Body of pancreas (tissue), 4 donors: ENCODE measurements at regions not wholly inside any gene's neighbourhood (a gene's known extent, or its start where the extent isn't known, plus 50 kb on each side); places are given as distances from the start of the nearest gene placed in this dataset.

Source experiments
- ATAC-seq: fragments of 150-250 bp; one replicate; pipeline ENCODE4 v1.9.1; 2016
- DNase-seq, 4 donors: peaks; one replicate each; pipeline ENCODE4 v3.0.0-alpha.2; 2019
- H3K27ac ChIP-seq, 4 donors: fragments of 200-600 bp; sonication (generic); 1 replicate in 3 of 4; 2 replicates in 1 of 4; pipeline versions ENCODE4 v1.5.1 to v1.6.1; 2016 to 2019; ENCODE audit warnings: mild to moderate bottlenecking in 1 of 4, mixed read lengths in 1 of 4, moderate library complexity in 1 of 4
- H3K27me3 ChIP-seq, 2 donors: fragments of 200-600 bp; sonication (generic); one replicate each; pipeline ENCODE4 v1.6.0; 2016; ENCODE audit warnings: mild to moderate bottlenecking in 1 of 2
- H3K36me3 ChIP-seq, 2 donors: fragments of 200-600 bp; sonication (generic); replicated peaks in 1 of 2; 2 replicates each; pipeline ENCODE4 v1.5.1; 2016; ENCODE audit warnings: low read depth in 2 of 2; ENCODE audit not compliant: insufficient read depth in 1 of 2
- H3K4me1 ChIP-seq: fragments of 200-600 bp; sonication (generic); one replicate; pipeline ENCODE4 v1.6.0; 2016
- H3K4me3 ChIP-seq, 2 donors: fragments of 200-600 bp; sonication (generic); 1 replicate in 1 of 2; 2 replicates in 1 of 2; pipeline ENCODE4 v1.5.1; 2016 to 2019
- H3K9me3 ChIP-seq, 3 donors: fragments of 200-600 bp; sonication (generic); 1 replicate in 2 of 3; 2 replicates in 1 of 3; pipeline ENCODE4 v1.5.1; 2016
- POLR2A ChIP-seq, 3 donors: fragments of 450-650 bp; IDR thresholded peaks; one replicate each; pipeline ENCODE4 v1.6.1; 2016; ENCODE audit warnings: antibody characterized with exemption in 3 of 3, mild to moderate bottlenecking in 2 of 3
- WGBS, 2 donors: methylation state at CpG; one replicate each; pipeline ENCODE4 v1.1.5; 2017; 5-methylcytosine and 5-hydroxymethylcytosine counted together
- intact Hi-C: fragments of 100-400 bp; cut with DNase I; formaldehyde crosslinking; loops from one replicate; pipeline ENCODE4 v1.15.1; 2023
- TF ChIP-seq, protein P1 (sequence below), 7 experiments: fragments of 450-650 bp in 4 of 7; fragments of 200-600 bp in 3 of 7; sonication (generic) in 3 of 7; IDR thresholded peaks; one replicate each; pipeline ENCODE4 v1.5.1; 2016 to 2019; ENCODE audit warnings: antibody characterized with exemption in 7 of 7

DNA sequence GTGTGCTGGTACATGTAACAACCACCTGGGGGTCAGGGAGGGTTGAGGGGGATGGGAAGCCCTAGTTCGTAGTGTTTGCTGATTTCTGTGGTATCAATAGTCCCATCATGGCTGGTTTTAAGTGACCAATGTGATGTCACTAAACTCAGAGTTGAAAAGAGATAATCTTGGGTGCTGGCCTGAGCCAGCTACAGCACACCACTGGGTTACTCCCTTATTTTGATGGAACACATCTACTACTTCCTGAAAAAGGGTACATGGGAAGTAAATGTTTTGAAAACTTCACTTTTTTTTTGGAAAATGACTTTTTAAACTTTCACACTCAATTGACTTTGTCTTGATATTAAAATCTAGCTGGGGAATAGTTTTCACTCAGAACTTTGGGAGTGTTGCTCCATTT, 87.0 kb upstream of the CXCR4 start:
- Histone ChIP-seq H3K9me3 (no peaks in the 10 kb centered on the region), H3K27me3 (no peaks in the 10 kb centered on the region), H3K4me3 (no peak overlapping the region), H3K4me1 (no peaks in the 10 kb centered on the region), H3K36me3 (no peaks in the 10 kb centered on the region), H3K27ac (peak overlapping the region in 1 of 4 donors; percentile 34)
- ATAC-seq, result no peak
- no peak for DNase-seq
- 48 to 63% methylated on average over 1 of the region's 1 CpG for WGBS, 2 donors
- intact Hi-C loops, result no loop called here
- no peak for TF ChIP-seq POLR2A (IDR thresholded peaks at IDR 0.05)
- TF ChIP-seq, protein P1, sequence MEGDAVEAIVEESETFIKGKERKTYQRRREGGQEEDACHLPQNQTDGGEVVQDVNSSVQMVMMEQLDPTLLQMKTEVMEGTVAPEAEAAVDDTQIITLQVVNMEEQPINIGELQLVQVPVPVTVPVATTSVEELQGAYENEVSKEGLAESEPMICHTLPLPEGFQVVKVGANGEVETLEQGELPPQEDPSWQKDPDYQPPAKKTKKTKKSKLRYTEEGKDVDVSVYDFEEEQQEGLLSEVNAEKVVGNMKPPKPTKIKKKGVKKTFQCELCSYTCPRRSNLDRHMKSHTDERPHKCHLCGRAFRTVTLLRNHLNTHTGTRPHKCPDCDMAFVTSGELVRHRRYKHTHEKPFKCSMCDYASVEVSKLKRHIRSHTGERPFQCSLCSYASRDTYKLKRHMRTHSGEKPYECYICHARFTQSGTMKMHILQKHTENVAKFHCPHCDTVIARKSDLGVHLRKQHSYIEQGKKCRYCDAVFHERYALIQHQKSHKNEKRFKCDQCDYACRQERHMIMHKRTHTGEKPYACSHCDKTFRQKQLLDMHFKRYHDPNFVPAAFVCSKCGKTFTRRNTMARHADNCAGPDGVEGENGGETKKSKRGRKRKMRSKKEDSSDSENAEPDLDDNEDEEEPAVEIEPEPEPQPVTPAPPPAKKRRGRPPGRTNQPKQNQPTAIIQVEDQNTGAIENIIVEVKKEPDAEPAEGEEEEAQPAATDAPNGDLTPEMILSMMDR (IDR thresholded peaks at IDR 0.05), result no peak

DNA sequence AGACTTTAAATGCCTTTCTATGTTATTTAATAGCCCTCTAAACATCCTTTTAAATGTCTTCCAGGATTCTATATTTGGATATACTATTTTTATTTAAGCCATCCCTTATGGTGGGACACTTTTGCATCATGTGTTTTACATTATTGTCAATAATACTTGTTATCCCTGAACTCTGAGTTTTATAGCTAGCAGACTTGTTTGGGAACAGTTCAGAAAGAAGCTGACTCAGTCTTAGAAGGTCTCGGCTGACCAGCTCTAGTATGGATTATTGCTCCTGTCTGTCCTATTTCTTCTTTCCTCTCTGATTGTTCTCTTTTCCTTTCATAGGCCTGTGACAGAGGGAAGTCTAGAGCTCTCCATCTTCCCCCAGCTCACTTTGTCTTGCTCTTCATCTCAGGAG, 77.3 kb upstream of the CXCR4 start:
- Histone ChIP-seq H3K9me3 (no peaks in the 10 kb centered on the region), H3K4me1 (no peaks in the 10 kb centered on the region), H3K36me3 (no peaks in the 10 kb centered on the region), H3K4me3 (no peak overlapping the region), H3K27me3 (no peaks in the 10 kb centered on the region), H3K27ac (no peak overlapping the region)
- ATAC-seq, result no peak
- TF ChIP-seq, protein P1 (IDR thresholded peaks at IDR 0.05), result no peak
- TF ChIP-seq POLR2A (IDR thresholded peaks at IDR 0.05), result no peak
- WGBS, 2 donors, result 82 to 89% methylated on average over 1 of the region's 1 CpG
- no peak for DNase-seq
- intact Hi-C loops, result no loop called here

DNA sequence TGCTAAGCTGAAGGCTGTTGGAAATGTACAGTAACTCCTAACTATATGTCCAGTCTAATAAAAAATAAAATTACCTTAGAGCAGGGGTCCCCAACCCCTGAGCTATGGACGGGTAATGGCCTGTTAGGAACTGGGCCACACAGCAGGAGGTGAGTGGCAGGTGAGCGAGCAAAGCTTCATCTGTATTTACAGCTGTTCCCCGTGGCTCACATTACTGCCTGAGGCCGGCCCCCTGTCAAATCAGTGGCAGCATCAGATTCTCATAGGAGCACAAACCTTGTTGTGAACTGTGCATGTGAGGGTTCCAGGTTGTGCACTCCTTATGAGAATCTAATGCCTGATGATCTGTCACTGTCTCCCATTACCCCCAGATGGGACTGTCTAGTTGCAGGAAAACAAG, 73.1 kb upstream of the CXCR4 start:
- Histone ChIP-seq H3K36me3 (no peaks in the 10 kb centered on the region), H3K27me3 (no peaks in the 10 kb centered on the region), H3K9me3 (no peaks in the 10 kb centered on the region), H3K4me1 (no peaks in the 10 kb centered on the region), H3K27ac (no peak overlapping the region), H3K4me3 (no peak overlapping the region)
- ATAC-seq (no peak), DNase-seq (no peak)
- 76 to 78% methylated on average over 4 of the region's 4 CpGs for WGBS, 2 donors
- TF ChIP-seq POLR2A (IDR thresholded peaks at IDR 0.05), result no peak
- TF ChIP-seq, protein P1 (IDR thresholded peaks at IDR 0.05), result no peak
- intact Hi-C loops, result no loop called here

DNA sequence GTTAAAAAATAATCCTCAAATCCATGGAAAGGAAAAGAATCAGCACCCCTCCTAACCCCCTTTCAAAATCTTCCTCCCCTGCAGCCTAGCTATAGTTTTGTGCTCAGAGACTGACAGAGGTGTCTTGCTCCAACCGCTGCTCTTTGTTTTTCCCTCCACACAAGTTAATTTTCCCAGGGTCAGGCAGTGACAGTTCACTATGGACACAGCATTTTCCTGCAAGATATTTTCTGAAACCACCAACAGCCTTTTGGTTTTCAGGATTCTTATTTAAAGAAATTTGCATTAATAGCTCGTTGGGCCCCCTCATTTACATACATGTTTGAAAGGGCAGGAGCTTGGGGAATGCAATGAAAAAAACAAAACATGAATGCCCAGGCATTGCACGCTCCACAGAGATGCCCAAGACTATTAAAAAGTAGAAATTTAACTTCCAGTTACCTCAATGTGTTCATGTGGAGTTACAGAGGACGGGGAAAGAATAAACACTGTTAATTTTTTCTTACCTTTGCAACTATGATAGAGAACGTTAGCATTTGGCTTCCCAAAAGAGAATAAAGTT, 71.4 kb upstream of the CXCR4 start:
- DNase-seq (no peak), ATAC-seq (no peak)
- Histone ChIP-seq H3K36me3 (no peaks in the 10 kb centered on the region), H3K9me3 (no peaks in the 10 kb centered on the region), H3K4me3 (no peak overlapping the region), H3K27ac (no peak overlapping the region), H3K27me3 (no peaks in the 10 kb centered on the region), H3K4me1 (no peaks in the 10 kb centered on the region)
- no peak for TF ChIP-seq POLR2A (IDR thresholded peaks at IDR 0.05)
- TF ChIP-seq, protein P1 (IDR thresholded peaks at IDR 0.05), result no peak
- WGBS, 2 donors, result 44 to 47% methylated on average over 5 of the region's 5 CpGs
- intact Hi-C loops, result no loop called here

DNA sequence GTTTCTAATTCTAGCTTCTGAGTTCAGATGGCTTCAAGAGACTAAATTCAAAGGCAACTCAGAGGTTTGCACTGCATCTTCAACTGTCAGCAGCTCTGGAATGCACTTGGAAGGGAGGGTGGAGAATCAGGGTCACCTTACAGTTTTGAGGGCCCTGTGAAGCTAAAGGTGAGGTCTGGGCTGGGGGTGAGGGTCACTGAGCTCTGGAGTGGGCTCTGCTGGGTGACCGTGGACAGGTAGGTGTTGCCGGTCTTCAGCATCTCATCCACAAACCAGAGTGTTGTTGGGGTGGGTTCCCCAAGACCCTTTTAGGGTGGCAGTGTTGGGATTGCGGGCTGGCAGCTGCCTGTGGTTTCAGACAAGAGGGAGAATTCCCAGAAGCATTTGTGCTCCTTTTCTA, 70.1 kb upstream of the CXCR4 start:
- Histone ChIP-seq H3K9me3 (no peaks in the 10 kb centered on the region), H3K4me1 (no peaks in the 10 kb centered on the region), H3K4me3 (no peak overlapping the region), H3K27me3 (no peaks in the 10 kb centered on the region), H3K27ac (no peak overlapping the region), H3K36me3 (no peaks in the 10 kb centered on the region)
- TF ChIP-seq POLR2A (IDR thresholded peaks at IDR 0.05), result no peak
- TF ChIP-seq, protein P1 (IDR thresholded peaks at IDR 0.05), result no peak
- ATAC-seq (no peak), DNase-seq (no peak)
- intact Hi-C loops, result no loop called here
- 87 to 97% methylated on average over 3 of the region's 3 CpGs for WGBS, 2 donors
